GM19240 (cell line): ENCODE measurements at regions not wholly inside any gene's neighbourhood (a gene's known extent, or its start where the extent isn't known, plus 50 kb on each side); places are given as distances from the start of the nearest gene placed in this dataset.

Experiments
- DNase-seq: peaks from one replicate; pipeline ENCODE4 v3.0.0; 2011; ENCODE audit warnings: low spot score; ENCODE audit not compliant: insufficient read length

- no peak for DNase-seq
Observed at GRCh38 chr9:1462626-1463308, 412.6 kb downstream of the DMRT2 start.

GRCh38 chr9:1469996-1470395 lies 419.8 kb downstream of the DMRT2 start:
- DNase-seq: no peak

GRCh38 chr9:1473956-1474634 lies 423.9 kb downstream of the DMRT2 start:
- DNase-seq: no peak

DNA sequence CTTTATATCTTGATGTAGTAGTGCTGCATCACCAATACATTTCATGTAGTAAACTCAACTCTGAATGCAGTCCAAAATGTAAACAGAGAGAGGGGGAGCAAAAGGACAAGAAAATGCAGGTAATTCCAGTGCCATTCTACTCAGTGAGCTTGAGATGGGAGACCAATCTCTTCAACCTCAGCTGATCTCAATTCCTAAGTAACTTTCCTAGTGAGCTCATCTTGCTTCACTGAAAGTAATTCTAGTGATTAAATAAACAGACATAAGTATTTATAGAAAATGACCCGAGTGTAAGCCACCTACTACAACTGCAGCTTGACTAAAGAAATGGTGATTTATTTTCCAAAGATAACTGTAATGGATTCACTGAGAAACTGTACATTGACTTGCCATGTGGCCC lies 424.5 kb downstream of the DMRT2 start:
- no peak for DNase-seq

DNA sequence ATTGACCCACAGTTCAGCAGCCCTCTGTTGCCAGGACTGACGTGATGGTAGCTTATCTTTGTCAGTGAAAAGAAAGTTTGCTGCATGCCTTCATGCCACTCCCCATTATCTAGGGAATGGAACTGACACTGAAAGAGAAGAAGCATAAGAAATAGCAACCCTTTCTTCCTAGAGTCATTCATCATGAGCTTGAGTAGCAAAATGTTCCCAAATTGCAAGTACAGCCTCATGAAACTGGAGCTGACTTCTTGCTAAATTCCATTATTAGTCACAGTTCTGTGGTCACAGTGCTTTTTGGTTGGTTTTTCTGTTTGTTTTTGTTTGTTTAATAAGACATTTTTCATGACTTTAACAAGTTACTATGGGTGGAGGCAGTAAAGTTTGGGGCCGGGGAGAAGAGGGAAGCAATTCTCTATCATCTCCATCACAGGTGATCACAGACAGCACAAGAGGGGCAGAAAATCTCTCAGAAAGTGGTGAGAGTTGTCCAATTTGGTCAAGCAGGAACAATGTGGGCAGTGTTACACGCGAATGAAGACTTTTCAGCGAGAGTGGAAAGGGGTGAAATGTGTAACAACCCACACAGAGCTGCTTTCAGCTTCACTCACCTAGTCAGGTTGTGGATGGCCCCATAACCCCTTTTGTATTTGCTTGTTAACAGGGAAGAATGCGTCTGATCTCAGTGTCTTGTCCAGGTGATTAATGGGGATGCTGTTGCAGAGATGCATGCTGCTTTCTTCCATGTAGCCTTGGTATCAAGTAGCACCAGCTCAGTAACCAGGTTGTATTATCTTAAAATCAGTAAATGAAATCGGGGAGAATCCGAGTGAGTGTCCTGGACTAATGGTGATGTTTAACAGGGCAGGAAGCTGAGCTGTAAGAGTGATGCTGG lies 440.4 kb downstream of the DMRT2 start:
- no peak for DNase-seq

DNA sequence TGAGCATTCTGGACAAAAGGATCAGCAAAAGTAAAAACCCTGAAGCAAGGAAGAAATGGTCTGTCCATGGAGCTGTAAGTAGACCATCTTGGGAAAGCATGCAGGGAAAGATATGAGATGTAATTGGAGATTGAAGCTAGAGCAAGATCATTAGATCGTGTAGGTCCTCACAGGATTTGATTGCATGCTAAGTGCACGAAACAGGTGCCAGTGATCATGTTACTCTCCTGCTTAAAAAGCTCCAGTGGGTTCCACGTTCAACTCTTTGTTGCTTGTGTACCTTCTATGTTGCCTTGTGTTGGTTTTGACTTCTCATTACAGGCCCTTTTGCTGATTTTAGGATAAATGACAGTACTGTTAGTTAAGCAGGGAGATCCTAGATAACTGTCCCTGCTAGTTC lies 442.0 kb downstream of the DMRT2 start:
- DNase-seq: no peak

- DNase-seq: no peak
Observed at GRCh38 chr9:1495282-1496030, 445.3 kb downstream of the DMRT2 start.

DNA sequence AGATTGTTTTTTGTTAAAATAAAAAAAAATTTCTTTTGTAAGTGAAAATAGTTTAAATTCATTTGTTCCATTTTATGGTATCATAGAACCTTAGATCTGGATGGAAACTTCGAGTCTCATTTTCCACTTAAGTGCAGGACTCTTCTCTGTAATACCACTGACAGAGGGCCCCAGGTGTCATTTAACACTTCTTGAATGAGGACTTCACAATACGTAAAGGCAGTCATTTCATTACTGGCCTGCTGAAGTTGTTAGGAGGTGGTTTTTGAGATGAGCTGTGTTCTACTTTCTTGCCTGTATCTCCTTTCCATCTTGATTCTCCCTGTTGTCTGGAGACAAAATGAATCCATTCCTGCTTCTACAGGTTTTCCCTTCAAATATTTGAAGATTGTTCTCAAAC lies 455.3 kb downstream of the DMRT2 start:
- DNase-seq: no peak

DNA sequence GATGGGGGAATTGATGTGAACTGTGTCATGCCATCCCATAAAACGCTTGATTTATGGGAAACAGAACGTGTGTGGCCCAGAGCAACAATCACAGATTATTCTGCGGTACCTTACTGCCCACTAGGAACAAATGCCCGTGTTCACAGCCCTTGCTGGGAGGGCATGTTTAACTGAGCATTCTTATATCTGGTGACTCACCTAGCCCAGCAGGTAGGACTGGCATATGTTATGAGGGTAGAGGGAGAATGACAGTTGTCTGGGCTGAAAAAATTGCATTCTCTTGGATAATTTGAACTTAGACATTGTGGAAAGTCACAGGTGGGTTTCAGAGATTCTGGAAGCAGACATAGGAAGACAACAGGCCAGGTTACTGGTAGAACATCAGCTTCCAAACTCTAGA lies 460.6 kb downstream of the DMRT2 start:
- DNase-seq: no peak

DNA sequence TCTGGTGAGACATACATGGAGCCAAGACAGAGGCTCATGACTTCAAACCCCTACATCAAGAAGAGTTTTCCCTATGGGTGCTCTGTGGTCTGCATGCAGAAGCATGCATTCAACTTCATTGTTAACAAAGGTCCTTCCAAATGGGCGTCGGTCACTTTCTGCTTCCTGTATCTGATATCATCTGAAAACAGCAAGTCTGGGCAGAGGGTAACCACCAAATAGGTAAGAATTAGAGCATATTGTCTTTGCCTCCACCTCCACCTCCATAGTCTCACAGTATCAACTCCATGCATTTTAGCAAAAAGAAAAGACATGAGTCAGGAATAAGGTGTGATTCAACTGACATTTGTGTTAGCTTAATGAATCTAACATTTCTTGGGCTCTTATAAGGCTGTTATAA lies 462.9 kb downstream of the DMRT2 start:
- DNase-seq: no peak

DNA sequence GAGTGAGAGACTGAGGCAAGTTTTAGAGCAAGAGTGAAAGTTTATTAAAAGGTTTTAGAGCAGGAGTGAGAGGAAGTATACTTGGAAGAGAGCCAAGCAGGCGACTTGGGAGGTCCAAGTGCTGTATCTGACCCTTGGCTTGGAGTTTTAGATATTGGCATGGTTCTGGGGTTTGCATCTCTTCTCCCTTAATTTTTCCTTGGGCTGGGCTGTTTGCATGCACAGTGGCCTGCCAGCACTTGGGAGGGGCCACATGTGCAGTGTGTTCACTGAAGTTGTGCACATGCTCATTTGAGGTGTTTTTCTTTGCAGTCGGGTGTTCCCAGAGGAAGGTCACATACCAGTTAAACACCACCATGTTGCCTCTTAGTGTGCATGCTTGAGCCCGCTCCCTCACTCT lies 464.1 kb downstream of the DMRT2 start:
- no peak for DNase-seq

DNA sequence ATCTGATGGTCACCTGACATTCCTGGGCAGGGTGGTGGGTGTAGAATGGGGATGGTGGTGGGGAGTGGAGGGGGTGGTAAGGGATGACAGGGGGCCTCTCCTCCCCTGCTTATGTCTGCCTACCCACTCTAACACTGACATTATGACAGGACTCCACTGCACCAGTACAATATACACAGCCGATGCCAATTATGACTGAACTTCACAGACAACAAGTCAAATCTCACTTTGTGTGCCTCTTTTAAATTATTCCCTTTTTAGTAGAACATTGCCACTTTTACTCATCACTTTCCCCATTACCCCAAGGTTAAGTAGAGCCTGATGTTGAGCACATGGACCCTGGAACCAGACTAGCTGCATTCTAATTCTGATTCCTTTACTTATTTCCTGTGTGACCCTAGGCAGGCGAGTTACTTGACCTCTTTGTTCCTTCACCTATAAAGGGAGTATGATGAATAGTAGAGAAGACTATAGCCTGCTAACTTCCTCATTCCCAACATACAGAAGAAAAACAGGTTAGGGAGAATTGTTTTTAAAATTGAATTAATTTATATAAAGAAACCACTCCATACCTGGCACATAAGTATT lies 464.7 kb downstream of the DMRT2 start:
- no peak for DNase-seq

GRCh38 chr9:1515557-1515956 lies 465.4 kb downstream of the DMRT2 start:
- DNase-seq: no peak

DNA sequence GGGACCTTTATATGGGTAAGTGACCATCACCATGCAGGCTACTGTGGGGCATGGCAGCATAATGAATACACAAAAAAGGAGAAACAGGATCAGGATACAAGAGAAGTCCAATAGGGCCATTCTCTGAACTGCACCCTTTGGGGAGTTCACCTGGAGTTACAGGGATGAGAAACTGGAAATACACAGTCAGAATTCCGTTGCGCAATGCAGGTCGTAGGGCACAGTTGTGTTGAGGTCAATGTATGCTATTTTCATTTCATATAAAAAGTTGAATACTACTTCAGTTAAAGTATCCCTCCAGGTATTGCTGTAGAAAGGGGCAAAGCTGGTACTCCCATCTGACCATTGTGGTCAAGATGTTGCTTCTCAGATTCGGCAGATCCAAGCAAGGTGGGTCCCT lies 471.4 kb downstream of the DMRT2 start:
- no peak for DNase-seq

DNA sequence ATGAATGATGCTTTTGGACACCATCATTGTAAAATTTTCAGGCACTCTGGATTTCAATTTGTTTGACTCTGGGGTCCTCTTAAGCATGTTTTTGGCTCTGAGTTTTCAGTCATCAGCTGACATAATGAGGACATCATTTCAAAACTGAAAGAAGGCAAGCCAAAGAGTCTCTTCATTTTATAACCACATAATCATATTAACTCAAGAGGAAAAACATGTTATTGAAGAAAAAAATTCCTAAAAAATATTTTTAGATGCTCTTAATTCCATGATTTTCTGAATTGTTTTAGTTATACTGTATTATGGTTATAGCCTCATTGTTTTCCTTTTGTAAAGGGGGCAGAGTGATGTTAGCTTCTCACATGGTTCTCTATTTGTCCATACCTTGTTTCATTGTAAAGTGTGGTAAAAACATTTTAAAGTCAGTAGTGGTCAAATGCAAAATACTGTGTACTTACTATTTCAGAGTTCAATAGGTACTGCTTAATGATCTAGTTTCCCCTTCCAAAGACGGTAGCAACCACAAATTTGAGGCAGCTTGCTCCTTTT lies 472.1 kb downstream of the DMRT2 start:
- no peak for DNase-seq

GRCh38 chr9:1528456-1528855 lies 478.3 kb downstream of the DMRT2 start:
- no peak for DNase-seq

DNA sequence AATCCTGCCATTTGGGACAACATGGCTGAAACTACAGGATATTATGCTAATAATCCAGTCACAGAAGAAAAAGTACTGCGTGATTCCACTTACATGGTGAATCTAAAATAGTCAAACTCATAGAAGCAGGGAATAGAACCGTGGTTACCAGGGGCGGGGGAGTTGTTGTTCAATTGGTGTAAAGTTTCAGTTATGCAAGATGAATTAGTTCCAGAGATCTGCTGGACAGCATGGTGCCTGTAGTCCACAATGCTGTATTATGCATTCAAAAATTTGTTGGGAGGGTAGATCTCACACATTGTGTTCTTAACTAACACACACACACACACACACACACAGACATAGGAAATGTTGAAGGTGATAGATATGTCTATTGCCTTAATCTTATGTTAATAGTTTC lies 480.5 kb downstream of the DMRT2 start:
- no peak for DNase-seq

- no peak for DNase-seq
Observed at GRCh38 chr9:1531424-1531823, 481.3 kb downstream of the DMRT2 start.

GRCh38 chr9:1532171-1532570 lies 482.0 kb downstream of the DMRT2 start:
- no peak for DNase-seq

GRCh38 chr9:1535051-1535450 lies 480.1 kb upstream of the SMARCA2 start:
- no peak for DNase-seq

GRCh38 chr9:1535599-1535998 lies 479.5 kb upstream of the SMARCA2 start:
- DNase-seq: no peak
